ENCODE measurements at regions not wholly inside any gene's neighbourhood (a gene's known extent, or its start where the extent isn't known, plus 50 kb on each side); places are given as distances from the start of the nearest gene placed in this dataset.

DNA sequence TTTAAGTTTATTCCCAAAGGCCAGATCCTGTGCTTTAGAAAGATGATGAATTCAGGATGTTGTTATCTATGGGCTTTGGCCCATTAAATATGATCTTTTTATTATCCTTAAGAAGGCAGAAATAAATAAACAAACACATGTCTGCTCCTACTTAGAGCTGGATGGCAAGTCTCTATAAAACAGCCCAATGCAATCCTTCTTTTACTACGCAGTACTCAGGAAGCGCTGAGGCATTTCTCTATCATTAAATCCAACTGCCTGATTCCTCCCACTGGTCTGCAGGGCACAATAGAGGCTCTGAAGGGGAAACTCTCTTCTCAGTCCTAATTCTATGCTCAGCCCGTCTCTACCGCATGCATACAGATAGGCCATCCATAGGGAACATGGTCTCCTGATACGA, 144.5 kb upstream of the TMEM72 start:
- DNase-seq (ENCODE audit: low spot score) (no peak), ATAC-seq (ENCODE audit: low FRiP score) (no peak)
- TF ChIP-seq, protein P1, sequence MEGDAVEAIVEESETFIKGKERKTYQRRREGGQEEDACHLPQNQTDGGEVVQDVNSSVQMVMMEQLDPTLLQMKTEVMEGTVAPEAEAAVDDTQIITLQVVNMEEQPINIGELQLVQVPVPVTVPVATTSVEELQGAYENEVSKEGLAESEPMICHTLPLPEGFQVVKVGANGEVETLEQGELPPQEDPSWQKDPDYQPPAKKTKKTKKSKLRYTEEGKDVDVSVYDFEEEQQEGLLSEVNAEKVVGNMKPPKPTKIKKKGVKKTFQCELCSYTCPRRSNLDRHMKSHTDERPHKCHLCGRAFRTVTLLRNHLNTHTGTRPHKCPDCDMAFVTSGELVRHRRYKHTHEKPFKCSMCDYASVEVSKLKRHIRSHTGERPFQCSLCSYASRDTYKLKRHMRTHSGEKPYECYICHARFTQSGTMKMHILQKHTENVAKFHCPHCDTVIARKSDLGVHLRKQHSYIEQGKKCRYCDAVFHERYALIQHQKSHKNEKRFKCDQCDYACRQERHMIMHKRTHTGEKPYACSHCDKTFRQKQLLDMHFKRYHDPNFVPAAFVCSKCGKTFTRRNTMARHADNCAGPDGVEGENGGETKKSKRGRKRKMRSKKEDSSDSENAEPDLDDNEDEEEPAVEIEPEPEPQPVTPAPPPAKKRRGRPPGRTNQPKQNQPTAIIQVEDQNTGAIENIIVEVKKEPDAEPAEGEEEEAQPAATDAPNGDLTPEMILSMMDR (IDR thresholded peaks at IDR 0.05), result no peak

DNA sequence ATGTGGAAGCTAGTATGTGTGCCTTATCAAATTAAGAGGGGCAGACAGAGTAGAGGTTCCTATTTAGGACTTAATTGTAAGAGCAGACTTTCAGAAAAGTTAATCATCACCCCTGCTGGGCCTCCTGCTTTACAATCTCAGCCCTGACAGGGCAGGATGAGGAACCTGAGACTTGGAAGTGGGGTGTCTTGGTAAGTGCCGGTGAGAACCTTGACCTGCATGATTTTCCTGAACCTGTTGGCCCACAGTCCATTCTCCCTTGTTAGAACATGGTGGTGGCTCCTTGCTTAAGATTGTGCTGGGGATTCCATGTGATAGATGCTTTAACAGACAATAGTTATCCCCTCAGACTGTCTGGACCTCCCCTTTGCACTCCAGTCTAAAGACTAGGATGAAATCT, 141.7 kb upstream of the TMEM72 start:
- DNase-seq (ENCODE audit: low spot score) (no peak), ATAC-seq (ENCODE audit: low FRiP score) (no peak)
- TF ChIP-seq, protein P1 (IDR thresholded peaks at IDR 0.05), result no peak

- no peak for DNase-seq (ENCODE audit: low spot score)
- ATAC-seq (ENCODE audit: low FRiP score), result no peak
- TF ChIP-seq, protein P1 (IDR thresholded peaks at IDR 0.05), result no peak
Observed at GRCh38 chr10:44771233-44771995, 139.7 kb upstream of the TMEM72 start.

DNA sequence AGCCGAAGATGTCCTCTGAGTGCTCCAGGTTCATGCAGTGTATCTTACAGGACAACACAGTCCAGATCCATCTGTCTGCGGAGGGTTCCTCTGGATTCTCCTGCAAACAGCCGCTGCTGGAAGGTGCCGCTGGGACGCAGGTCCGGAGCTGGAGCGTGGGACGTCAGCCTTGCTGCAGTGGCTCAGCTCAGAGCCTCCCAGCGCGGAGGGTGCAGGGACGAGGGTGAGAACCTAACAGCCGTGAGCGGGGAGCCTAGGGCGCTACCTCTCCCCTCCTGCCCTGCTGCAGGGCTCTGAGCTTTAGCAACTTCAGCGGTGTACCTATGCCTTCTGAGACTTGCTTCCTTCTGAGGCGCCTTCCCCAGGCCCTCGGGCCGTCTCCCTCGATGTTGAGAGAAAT, 137.6 kb upstream of the TMEM72 start:
- ATAC-seq (ENCODE audit: low FRiP score) (no peak), DNase-seq (ENCODE audit: low spot score) (no peak)
- TF ChIP-seq, protein P1 (IDR thresholded peaks at IDR 0.05), result no peak

DNA sequence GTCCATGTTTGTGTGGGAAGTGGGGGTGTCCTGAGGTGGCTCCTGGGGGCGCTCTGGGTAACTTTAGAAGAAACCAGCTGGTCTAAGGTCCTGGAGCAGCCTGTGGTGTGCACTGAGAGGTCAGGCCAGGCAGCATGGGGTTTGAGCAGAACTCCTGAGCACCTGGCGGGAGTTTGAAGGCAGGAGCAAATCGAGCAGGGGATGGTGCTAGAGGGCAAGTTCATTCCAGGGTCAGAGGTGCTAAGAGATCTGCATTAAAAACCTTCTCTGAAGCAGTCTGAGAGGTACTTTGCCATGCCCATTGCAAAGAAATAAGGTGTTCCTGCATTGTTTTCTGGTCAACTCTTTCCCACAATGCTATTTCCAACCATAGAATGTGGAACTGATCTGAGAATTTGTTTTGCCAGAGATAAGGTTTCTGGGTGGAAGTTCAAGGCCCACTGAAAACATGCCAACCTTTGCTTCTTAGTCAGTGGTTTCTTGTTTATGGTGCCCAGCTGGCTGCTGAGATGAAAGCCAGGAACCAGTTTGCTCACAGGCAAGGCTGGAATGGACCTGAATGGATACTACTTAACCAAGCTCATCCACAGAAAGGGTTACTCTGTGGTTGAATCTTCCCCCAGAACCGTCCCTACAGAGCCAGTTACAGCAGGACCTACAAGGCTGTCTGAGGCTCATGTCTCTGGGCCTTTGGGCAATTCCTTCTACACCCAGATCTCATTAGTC, 136.3 kb upstream of the TMEM72 start:
- DNase-seq (ENCODE audit: low spot score) (no peak), ATAC-seq (ENCODE audit: low FRiP score) (no peak)
- TF ChIP-seq, protein P1 (IDR thresholded peaks at IDR 0.05), result no peak

- TF ChIP-seq, protein P1 (IDR thresholded peaks at IDR 0.05), result no peak
- no peak for DNase-seq (ENCODE audit: low spot score)
Observed at GRCh38 chr10:44775402-44775741, 135.8 kb upstream of the TMEM72 start.

DNA sequence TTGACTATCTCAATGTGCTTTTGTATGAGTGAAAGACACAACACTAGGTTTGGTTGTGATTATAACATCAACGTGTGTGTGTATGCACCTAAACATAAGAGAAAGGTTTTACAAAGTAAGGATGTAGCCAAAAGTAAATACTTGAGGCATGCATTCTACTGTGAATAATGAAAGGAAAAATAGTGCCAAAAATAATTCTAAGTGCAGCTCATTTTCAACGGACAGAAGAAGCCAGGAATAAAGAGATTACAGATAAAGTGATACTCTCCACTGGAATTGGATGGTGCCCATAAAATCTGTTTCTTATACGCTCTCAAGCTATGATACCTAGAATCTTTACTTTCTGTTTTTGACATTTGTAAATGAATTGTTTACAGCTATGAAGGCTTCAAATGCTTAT, 135.0 kb upstream of the TMEM72 start:
- ATAC-seq (ENCODE audit: low FRiP score) (no peak), DNase-seq (ENCODE audit: low spot score) (no peak)
- TF ChIP-seq, protein P1 (IDR thresholded peaks at IDR 0.05), result no peak

More at GRCh38 chr10:44775402-44775741, 135.8 kb upstream of the TMEM72 start:
- no peak for ATAC-seq (ENCODE audit: low FRiP score)
